Mucosa of descending colon (tissue), 3 donors: ENCODE measurements at regions not wholly inside any gene's neighbourhood (a gene's known extent, or its start where the extent isn't known, plus 50 kb on each side); places are given as distances from the start of the nearest gene placed in this dataset.
"Not testable (repeated sequence)": the region's sequence is repeated elsewhere in the genome, so short reads cannot be mapped to it uniquely, and the experiment has no call there.

ENCODE experiments used
- ATAC-seq: fragments of 200-7000 bp; cut with Tn5 transposase; one replicate; pipeline ENCODE4 v1.9.1; 2020; ENCODE audit warnings: mild to moderate bottlenecking, moderate library complexity
- DNase-seq, 3 donors: peaks; one replicate each; pipeline ENCODE4 v3.0.0-alpha.2; 2020
- H3K36me3 ChIP-seq: fragments of 200-600 bp; one replicate; pipeline ENCODE4 v1.8.0; 2021; ENCODE audit warnings: low read depth, mild to moderate bottlenecking
- H3K4me1 ChIP-seq: fragments of 200-600 bp; one replicate; pipeline ENCODE4 v1.8.0; 2021; ENCODE audit warnings: low read depth, mild to moderate bottlenecking
- H3K4me3 ChIP-seq: fragments of 200-600 bp; one replicate; pipeline ENCODE4 v1.8.0; 2021; ENCODE audit warnings: mild to moderate bottlenecking
- H3K9me3 ChIP-seq: fragments of 200-600 bp; one replicate; pipeline ENCODE4 v1.8.0; 2021; ENCODE audit warnings: mild to moderate bottlenecking
- CTCF ChIP-seq: fragments of 200-600 bp; IDR thresholded peaks from one replicate; pipeline ENCODE4 v1.8.0; 2022; ENCODE audit warnings: antibody characterized with exemption, mild to moderate bottlenecking
- intact Hi-C, 2 donors: fragments of 100-400 bp; cut with DNase I in 1 of 2; cut with micrococcal nuclease in 1 of 2; formaldehyde crosslinking; loops; one replicate each; pipeline versions ENCODE4 v1.11.0 to v1.11.1; 2022; cut with DNase I, micrococcal nuclease
- donor health status: DM: no; HTN: no; CAD: no; lungs with moderate emphysema.
- donor health status: DM: no; HTN: no; CAD: no.
- donor health status: DM: no; HTN: yes; CAD: no.

DNA sequence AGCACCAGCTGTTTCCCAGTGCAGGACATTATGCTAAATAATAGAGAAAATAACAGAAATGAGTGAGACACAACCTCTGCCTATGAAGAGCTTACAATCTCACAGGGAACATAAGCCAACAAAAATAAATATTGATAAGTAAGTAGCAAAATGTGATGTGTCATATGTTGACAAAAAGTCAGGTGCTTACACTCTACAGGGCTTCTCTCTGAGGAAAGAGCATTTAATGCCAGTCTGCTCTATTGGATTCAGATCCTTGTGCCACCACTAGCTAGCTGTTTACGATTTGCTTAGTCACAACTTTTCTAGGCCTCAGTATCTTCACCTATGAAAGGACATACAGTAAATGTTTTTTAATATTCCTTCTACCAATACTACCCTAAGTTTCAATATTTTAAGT, 500.9 kb upstream of the NAALADL2 start:
- H3K9me3 ChIP-seq: no peaks in the 10 kb centered on the region
- no peak for TF ChIP-seq CTCF
- H3K4me1 ChIP-seq: no peaks in the 10 kb centered on the region
- DNase-seq (no peak), ATAC-seq (no peak)
- H3K4me3 ChIP-seq: no peak overlapping the region
- intact Hi-C loops: no loop called here
- no peaks in the 10 kb centered on the region for H3K36me3 ChIP-seq

DNA sequence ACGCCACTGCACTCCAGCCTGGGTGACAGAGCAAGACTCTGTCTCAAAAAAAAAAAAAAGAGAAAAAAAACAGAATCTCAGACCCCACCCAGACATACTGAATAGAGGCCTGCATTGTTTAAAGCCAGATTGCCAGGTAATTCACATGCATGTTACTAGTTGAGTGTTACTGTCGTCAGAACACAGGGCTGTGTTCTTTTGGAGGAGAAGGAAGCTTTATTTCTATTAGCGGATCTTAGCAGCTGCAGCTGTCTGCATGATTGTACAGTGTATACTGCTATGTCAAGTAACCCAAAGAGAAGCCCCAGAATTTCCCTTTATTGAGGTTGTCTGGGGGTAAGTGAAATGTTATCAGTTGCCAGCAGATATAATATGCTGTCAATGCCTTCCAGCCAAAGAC, 496.6 kb upstream of the NAALADL2 start:
- DNase-seq (no peak), ATAC-seq (no peak)
- Histone ChIP-seq H3K9me3 (no peaks in the 10 kb centered on the region), H3K4me3 (no peak overlapping the region), H3K4me1 (no peaks in the 10 kb centered on the region), H3K36me3 (no peaks in the 10 kb centered on the region)
- intact Hi-C loops: no loop called here
- TF ChIP-seq CTCF: no peak

- no peak for ATAC-seq
- H3K9me3 ChIP-seq: no peaks in the 10 kb centered on the region
- no peak for TF ChIP-seq CTCF
- DNase-seq: no peak
- H3K4me3 ChIP-seq: no peak overlapping the region
- intact Hi-C loops: no loop called here
- H3K36me3 ChIP-seq: no peaks in the 10 kb centered on the region
- H3K4me1 ChIP-seq: no peaks in the 10 kb centered on the region
These were observed 495.9 kb upstream of the NAALADL2 start for GRCh38 chr3:174363256-174363655.

GRCh38 chr3:174365796-174366195, 493.3 kb upstream of the NAALADL2 start:
- no peak for TF ChIP-seq CTCF
- ATAC-seq: no peak
- DNase-seq: no peak

GRCh38 chr3:174366904-174367303, 492.2 kb upstream of the NAALADL2 start:
- H3K9me3 ChIP-seq, H3K4me1 ChIP-seq, DNase-seq, H3K4me3 ChIP-seq, H3K36me3 ChIP-seq, intact Hi-C loops, ATAC-seq: not testable (repeated sequence)

More at GRCh38 chr3:174365796-174366195, 493.3 kb upstream of the NAALADL2 start:
- Histone ChIP-seq H3K4me1 (no peaks in the 10 kb centered on the region), H3K9me3 (no peaks in the 10 kb centered on the region), H3K36me3 (no peaks in the 10 kb centered on the region), H3K4me3 (no peak overlapping the region)
- intact Hi-C loops: no loop called here

DNA sequence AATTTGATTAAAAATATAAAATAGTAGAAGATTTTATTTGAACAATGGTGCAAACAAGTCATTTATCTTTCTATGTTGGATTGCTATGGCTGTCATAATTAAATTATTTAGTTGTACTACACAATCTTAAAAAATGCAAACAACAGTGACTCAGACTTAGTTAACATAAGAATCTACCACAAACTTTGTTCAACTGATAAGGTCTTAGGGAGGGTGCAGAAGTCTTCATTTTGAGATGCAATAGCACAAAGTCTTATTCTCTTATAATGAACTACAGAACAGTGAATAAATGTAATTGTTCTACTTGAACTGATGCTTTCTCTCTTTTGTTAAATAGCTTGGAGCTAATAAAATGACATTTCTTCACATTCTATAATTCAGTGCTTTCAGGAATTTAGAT, 482.8 kb upstream of the NAALADL2 start:
- intact Hi-C loops: no loop called here
- Histone ChIP-seq H3K36me3 (no peaks in the 10 kb centered on the region), H3K9me3 (no peaks in the 10 kb centered on the region), H3K4me3 (no peak overlapping the region), H3K4me1 (no peaks in the 10 kb centered on the region)
- no peak for TF ChIP-seq CTCF
- DNase-seq: no peak
- ATAC-seq: no peak
